Activated CD4-positive, alpha-beta T cell treated with anti-CD3 and anti-CD28 coated beads for 36 hours (primary cell): ENCODE measurements at regions not wholly inside any gene's neighbourhood (a gene's known extent, or its start where the extent isn't known, plus 50 kb on each side); places are given as distances from the start of the nearest gene placed in this dataset.
"Not testable (repeated sequence)": the region's sequence is repeated elsewhere in the genome, so short reads cannot be mapped to it uniquely, and the experiment has no call there.

Experiments used
- ATAC-seq: fragments of 200-7000 bp; cut with Tn5 transposase; one replicate; pipeline ENCODE4 v1.10.0; 2021; ENCODE audit warnings: mild to moderate bottlenecking, moderate library complexity
- CTCF ChIA-PET: fragments of 350-600 bp; sonication (Branson Sonifier 250); formaldehyde crosslinking; loops from one replicate; lab custom pipeline; 2021; ENCODE audit warnings: antibody characterized with exemption; lab: Charles Lee
- POLR2A ChIA-PET: fragments of 350-600 bp; sonication (Branson Sonifier 250); formaldehyde crosslinking; loops from one replicate; lab custom pipeline; 2021; ENCODE audit warnings: antibody characterized with exemption, inconsistent platforms; lab: Charles Lee
- DNase-seq: peaks from one replicate; pipeline ENCODE4 v3.0.0-alpha.2; 2020
- H3K27ac Mint-ChIP-seq: one replicate; pipeline ENCODE4 v1.8.0; 2021; ENCODE audit warnings: mixed read lengths
- H3K27me3 Mint-ChIP-seq: one replicate; pipeline ENCODE4 v1.8.0; 2021; ENCODE audit warnings: mixed read lengths
- H3K36me3 Mint-ChIP-seq: one replicate; pipeline ENCODE4 v1.8.0; 2021; ENCODE audit warnings: low read depth, mixed read lengths
- H3K4me1 Mint-ChIP-seq: one replicate; pipeline ENCODE4 v1.8.0; 2021; ENCODE audit warnings: mixed read lengths
- H3K4me3 Mint-ChIP-seq: one replicate; pipeline ENCODE4 v1.8.0; 2021; ENCODE audit warnings: mild to moderate bottlenecking, moderate library complexity, mixed read lengths
- H3K9me3 Mint-ChIP-seq: one replicate; pipeline ENCODE4 v1.8.0; 2021; ENCODE audit warnings: low read depth, mixed read lengths
- intact Hi-C, 2 experiments: fragments of 100-400 bp; cut with DNase I in 1 of 2; cut with micrococcal nuclease in 1 of 2; formaldehyde crosslinking; loops; one replicate each; pipeline versions ENCODE4 v1.14.2 to v1.15.1; 2022 to 2024; cut with DNase I, micrococcal nuclease

- ChIA-PET POLR2A (no interaction called here), CTCF (no interaction called here)
- no peak overlapping the region for H3K27ac Mint-ChIP-seq
- H3K4me3 Mint-ChIP-seq, result no peak overlapping the region
- H3K4me1 Mint-ChIP-seq, result no peaks in the 10 kb centered on the region
- H3K27me3 Mint-ChIP-seq, result peaks cover 11% of the 10 kb centered on the region
- DNase-seq, result no peak
- intact Hi-C loops, result no loop called here
- no peaks in the 10 kb centered on the region for H3K36me3 Mint-ChIP-seq
- H3K9me3 Mint-ChIP-seq, result no peaks in the 10 kb centered on the region
- no peak for ATAC-seq
These were observed 119.7 kb upstream of the RMP24 start for GRCh38 chr18:35852786-35853185.

- H3K36me3 Mint-ChIP-seq, result no peaks in the 10 kb centered on the region
- CTCF ChIA-PET, result no interaction called here
- ATAC-seq (no peak), DNase-seq (no peak)
- peaks cover 13% of the 10 kb centered on the region for H3K27me3 Mint-ChIP-seq
- intact Hi-C loops, result no loop called here
- no peak overlapping the region for H3K4me3 Mint-ChIP-seq
- no peaks in the 10 kb centered on the region for H3K9me3 Mint-ChIP-seq
- H3K27ac Mint-ChIP-seq, result no peak overlapping the region
- H3K4me1 Mint-ChIP-seq, result no peaks in the 10 kb centered on the region
- POLR2A ChIA-PET, result no interaction called here
These were observed 118.4 kb upstream of the RMP24 start for GRCh38 chr18:35854095-35854494.

GRCh38 chr18:35856178-35856577 lies 116.3 kb upstream of the RMP24 start:
- POLR2A ChIA-PET, result no interaction called here
- CTCF ChIA-PET, result no interaction called here

GRCh38 chr18:35856721-35857120 lies 115.8 kb upstream of the RMP24 start:
- H3K27ac Mint-ChIP-seq, H3K36me3 Mint-ChIP-seq, H3K4me1 Mint-ChIP-seq, H3K4me3 Mint-ChIP-seq, POLR2A ChIA-PET, DNase-seq, CTCF ChIA-PET, H3K9me3 Mint-ChIP-seq, ATAC-seq, intact Hi-C loops: not testable (repeated sequence)
- peaks cover 13% of the 10 kb centered on the region for H3K27me3 Mint-ChIP-seq

More at GRCh38 chr18:35856178-35856577, 116.3 kb upstream of the RMP24 start:
- intact Hi-C loops, result no loop called here
- Mint-ChIP-seq H3K9me3 (no peaks in the 10 kb centered on the region), H3K4me3 (no peak overlapping the region), H3K36me3 (no peaks in the 10 kb centered on the region), H3K27me3 (peaks cover 14% of the 10 kb centered on the region), H3K4me1 (no peaks in the 10 kb centered on the region), H3K27ac (no peak overlapping the region)
- DNase-seq (no peak), ATAC-seq (no peak)

- H3K9me3 Mint-ChIP-seq, DNase-seq, H3K36me3 Mint-ChIP-seq, H3K4me3 Mint-ChIP-seq, CTCF ChIA-PET, POLR2A ChIA-PET, intact Hi-C loops, H3K4me1 Mint-ChIP-seq, ATAC-seq, H3K27ac Mint-ChIP-seq: not testable (repeated sequence)
- peaks cover 11% of the 10 kb centered on the region for H3K27me3 Mint-ChIP-seq
These were observed 114.9 kb upstream of the RMP24 start for GRCh38 chr18:35857581-35857980.

- CTCF ChIA-PET, result no interaction called here
- no peak for ATAC-seq
- no peaks in the 10 kb centered on the region for H3K36me3 Mint-ChIP-seq
- H3K27me3 Mint-ChIP-seq, result peaks cover 6% of the 10 kb centered on the region
- no peak overlapping the region for H3K27ac Mint-ChIP-seq
- DNase-seq, result no peak
- intact Hi-C loops, result no loop called here
- H3K4me3 Mint-ChIP-seq, result no peak overlapping the region
- H3K9me3 Mint-ChIP-seq, result no peaks in the 10 kb centered on the region
- H3K4me1 Mint-ChIP-seq, result no peaks in the 10 kb centered on the region
- POLR2A ChIA-PET, result no interaction called here
These were observed 110.9 kb upstream of the RMP24 start for GRCh38 chr18:35861367-35862118.

- Mint-ChIP-seq H3K4me1 (no peaks in the 10 kb centered on the region), H3K4me3 (no peak overlapping the region), H3K9me3 (no peaks in the 10 kb centered on the region), H3K27ac (no peak overlapping the region), H3K27me3 (peaks cover 6% of the 10 kb centered on the region), H3K36me3 (no peaks in the 10 kb centered on the region)
- ATAC-seq, result no peak
- intact Hi-C loops, result no loop called here
- CTCF ChIA-PET, result no interaction called here
- POLR2A ChIA-PET, result no interaction called here
- no peak for DNase-seq
These were observed 110.3 kb upstream of the RMP24 start for GRCh38 chr18:35862119-35862640.

GRCh38 chr18:35864916-35865315 lies 107.6 kb upstream of the RMP24 start:
- no peaks in the 10 kb centered on the region for H3K4me1 Mint-ChIP-seq
- ATAC-seq (no peak), DNase-seq (no peak)
- no peaks in the 10 kb centered on the region for H3K36me3 Mint-ChIP-seq
- ChIA-PET CTCF (interaction anchor here (1.0 kb wide), 1 partner anchor 11 kb away, joined by 3 read pairs; no protein-coding TSS in a partner anchor), POLR2A (interaction anchor here (0.6 kb wide), 1 partner anchor 292 kb away, joined by 3 read pairs; no protein-coding TSS in a partner anchor)
- no peak overlapping the region for H3K27ac Mint-ChIP-seq
- peaks cover 3% of the 10 kb centered on the region for H3K27me3 Mint-ChIP-seq
- intact Hi-C loops, result no loop called here
- no peak overlapping the region for H3K4me3 Mint-ChIP-seq
- H3K9me3 Mint-ChIP-seq, result no peaks in the 10 kb centered on the region

- DNase-seq (no peak), ATAC-seq (no peak)
- CTCF ChIA-PET, result no interaction called here
- Mint-ChIP-seq H3K27me3 (no peaks in the 10 kb centered on the region), H3K4me3 (no peak overlapping the region), H3K9me3 (peaks cover 3% of the 10 kb centered on the region), H3K36me3 (no peaks in the 10 kb centered on the region), H3K27ac (no peak overlapping the region), H3K4me1 (no peaks in the 10 kb centered on the region)
- intact Hi-C loops, result no loop called here
- POLR2A ChIA-PET, result no interaction called here
These were observed 103.6 kb upstream of the RMP24 start for GRCh38 chr18:35868915-35869314.

- H3K27me3 Mint-ChIP-seq, result no peaks in the 10 kb centered on the region
- no peaks in the 10 kb centered on the region for H3K36me3 Mint-ChIP-seq
- no peak overlapping the region for H3K27ac Mint-ChIP-seq
- ATAC-seq (no peak), DNase-seq (no peak)
- ChIA-PET POLR2A (no interaction called here), CTCF (no interaction called here)
- H3K4me1 Mint-ChIP-seq, result no peaks in the 10 kb centered on the region
- no peak overlapping the region for H3K4me3 Mint-ChIP-seq
- H3K9me3 Mint-ChIP-seq, result peaks cover 3% of the 10 kb centered on the region
- intact Hi-C loops, result loop anchor here in 1 of 2 experiments (10.0 kb wide), 1 partner anchor 63 kb away; no protein-coding TSS in a partner anchor
These were observed 101.1 kb upstream of the RMP24 start for GRCh38 chr18:35871337-35871736.

GRCh38 chr18:35875566-35875965 lies 96.9 kb upstream of the RMP24 start:
- POLR2A ChIA-PET, result no interaction called here
- Mint-ChIP-seq H3K27me3 (no peaks in the 10 kb centered on the region), H3K4me3 (no peak overlapping the region), H3K9me3 (peaks cover 3% of the 10 kb centered on the region), H3K27ac (no peak overlapping the region), H3K36me3 (no peaks in the 10 kb centered on the region), H3K4me1 (no peaks in the 10 kb centered on the region)
- ATAC-seq, result no peak
- intact Hi-C loops, result loop anchor here in 1 of 2 experiments (10.0 kb wide), 1 partner anchor 59 kb away; no protein-coding TSS in a partner anchor
- CTCF ChIA-PET, result interaction anchor here (1.1 kb wide), 2 partner anchors 10 to 12 kb away, joined by 3 read pairs; no protein-coding TSS in a partner anchor
- DNase-seq, result no peak

GRCh38 chr18:35876243-35876642 lies 96.2 kb upstream of the RMP24 start:
- intact Hi-C loops, result loop anchor here in 1 of 2 experiments (10.0 kb wide), 1 partner anchor 59 kb away; no protein-coding TSS in a partner anchor
- POLR2A ChIA-PET, result no interaction called here
- Mint-ChIP-seq H3K9me3 (peaks cover 3% of the 10 kb centered on the region), H3K27ac (no peak overlapping the region), H3K27me3 (no peaks in the 10 kb centered on the region), H3K4me3 (no peak overlapping the region), H3K4me1 (no peaks in the 10 kb centered on the region), H3K36me3 (no peaks in the 10 kb centered on the region)
- CTCF ChIA-PET, result interaction anchor here (0.5 to 1.1 kb wide), 4 partner anchors 11 to 85 kb away, joined by 3 read pairs; no protein-coding TSS in a partner anchor
- no peak for ATAC-seq
- DNase-seq, result no peak
